C4-2B (cell line): ENCODE measurements at regions not wholly inside any gene's neighbourhood (a gene's known extent, or its start where the extent isn't known, plus 50 kb on each side); places are given as distances from the start of the nearest gene placed in this dataset.

Source experiments
- H3K27ac ChIP-seq: fragments of 450-650 bp; 2 replicates; pipeline ENCODE4 v1.5.1; 2017
- CTCF ChIP-seq: fragments of 450-650 bp; conservative IDR thresholded peaks from 2 replicates; pipeline ENCODE4 v1.5.1; 2017; ENCODE audit warnings: mild to moderate bottlenecking
- ZFX ChIP-seq: fragments of 450-650 bp; IDR thresholded peaks from 2 replicates; pipeline ENCODE4 v1.6.1; 2017

DNA sequence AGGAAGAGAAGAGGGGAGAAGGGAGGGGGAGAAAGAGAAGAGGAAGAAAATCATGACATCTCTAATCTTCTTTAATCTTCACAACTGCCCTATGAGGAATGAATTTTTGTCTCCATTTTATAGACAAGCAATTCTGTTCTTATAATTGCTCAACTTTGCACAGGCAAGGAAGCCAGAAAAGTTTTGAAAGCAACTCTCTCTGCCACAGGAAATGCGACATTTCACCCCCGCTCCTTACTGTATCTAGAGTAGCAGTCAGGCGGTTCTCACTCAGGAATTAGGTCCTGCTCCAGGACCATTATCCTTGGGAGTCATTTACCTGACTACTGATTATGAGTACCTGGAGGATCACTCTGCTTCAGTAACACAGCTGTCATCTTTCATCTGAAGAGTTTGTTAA is 69.2 kb upstream of the FAM9A start:
- no peak overlapping the region for H3K27ac ChIP-seq
- TF ChIP-seq ZFX (no peak), CTCF (no peak)

GRCh38 chrX:8869812-8870211 is 68.6 kb upstream of the FAM9A start:
- H3K27ac ChIP-seq, result no peak overlapping the region
- TF ChIP-seq CTCF, result no peak
- TF ChIP-seq ZFX, result no peak

- H3K27ac ChIP-seq, result no peak overlapping the region
- no peak for TF ChIP-seq ZFX
- TF ChIP-seq CTCF, result peak; percentile 35
Measured at GRCh38 chrX:8868906-8869305, 67.7 kb upstream of the FAM9A start.

DNA sequence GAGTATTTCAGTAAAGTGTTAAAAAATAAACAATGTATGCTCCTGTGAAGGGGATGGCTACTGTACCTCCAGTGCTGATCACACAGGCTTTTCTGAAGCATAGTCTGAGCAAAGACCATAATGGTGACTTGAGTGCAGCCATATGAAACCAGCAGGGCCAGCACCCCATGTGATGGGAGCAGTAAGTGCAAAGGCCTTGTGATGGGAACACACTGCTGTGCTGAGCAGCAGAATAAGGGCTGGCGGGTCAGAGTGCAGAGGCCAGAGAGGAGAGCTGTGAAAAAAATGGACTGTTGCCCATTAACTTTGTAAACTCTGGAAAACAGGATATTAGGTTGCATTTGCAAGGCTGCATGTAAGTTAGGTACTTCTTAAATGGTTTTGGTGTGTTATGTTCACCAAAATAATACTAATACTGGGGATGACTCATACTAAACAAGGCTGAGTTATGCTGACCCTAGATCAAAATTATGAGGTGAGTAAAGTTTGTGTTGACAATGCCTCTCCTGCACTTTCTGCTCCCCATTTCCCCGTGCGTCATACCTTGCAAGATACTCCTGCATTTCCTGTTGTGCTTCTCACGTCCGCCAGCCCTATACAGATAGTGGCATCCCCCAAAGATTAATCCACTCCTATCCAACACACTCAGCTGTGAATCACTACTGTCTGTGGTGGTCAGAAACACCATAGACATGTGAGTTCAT is 67.0 kb upstream of the FAM9A start:
- no peak for TF ChIP-seq ZFX
- no peak for TF ChIP-seq CTCF
- H3K27ac ChIP-seq, result no peak overlapping the region

DNA sequence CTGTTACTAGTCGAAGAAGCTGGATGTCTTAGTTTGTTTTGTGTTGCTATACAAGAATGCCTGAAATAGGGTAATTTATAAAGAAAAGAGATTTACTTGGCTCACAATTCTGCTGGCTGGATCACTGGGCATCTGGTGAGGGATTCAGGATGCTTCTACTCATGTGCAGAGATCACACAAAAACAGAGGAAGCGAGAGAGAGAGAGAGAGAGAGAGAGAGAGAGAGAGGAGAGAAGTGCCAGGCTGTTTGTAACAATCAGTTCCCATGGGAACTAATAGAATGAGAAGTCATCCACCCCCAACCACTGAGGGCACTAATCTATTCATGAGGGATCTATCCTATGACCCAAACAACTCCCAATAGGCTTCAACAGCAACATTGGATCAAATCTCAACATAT is 66.2 kb upstream of the FAM9A start:
- H3K27ac ChIP-seq, result no peak overlapping the region
- TF ChIP-seq ZFX, result no peak
- no peak for TF ChIP-seq CTCF

DNA sequence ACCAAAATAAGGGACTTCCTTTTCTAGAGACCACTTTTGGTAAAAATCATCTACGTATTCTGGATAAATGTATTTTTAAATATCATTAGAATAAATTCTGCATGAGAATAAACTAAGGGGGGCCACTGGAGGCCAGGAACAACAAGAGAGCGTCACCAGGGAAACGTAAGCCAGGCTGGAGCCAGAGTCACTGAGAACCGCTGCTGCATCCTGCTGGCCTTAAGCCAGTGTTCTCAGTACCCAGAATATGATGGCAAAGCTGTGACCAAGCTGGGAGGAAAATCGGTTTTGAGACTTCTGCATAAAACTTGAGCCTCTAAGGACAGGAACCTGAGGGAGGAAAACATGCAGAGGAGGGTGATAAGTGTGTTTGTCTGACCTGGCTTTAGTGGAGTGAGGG is 63.0 kb upstream of the FAM9A start:
- no peak overlapping the region for H3K27ac ChIP-seq
- TF ChIP-seq CTCF, result no peak

DNA sequence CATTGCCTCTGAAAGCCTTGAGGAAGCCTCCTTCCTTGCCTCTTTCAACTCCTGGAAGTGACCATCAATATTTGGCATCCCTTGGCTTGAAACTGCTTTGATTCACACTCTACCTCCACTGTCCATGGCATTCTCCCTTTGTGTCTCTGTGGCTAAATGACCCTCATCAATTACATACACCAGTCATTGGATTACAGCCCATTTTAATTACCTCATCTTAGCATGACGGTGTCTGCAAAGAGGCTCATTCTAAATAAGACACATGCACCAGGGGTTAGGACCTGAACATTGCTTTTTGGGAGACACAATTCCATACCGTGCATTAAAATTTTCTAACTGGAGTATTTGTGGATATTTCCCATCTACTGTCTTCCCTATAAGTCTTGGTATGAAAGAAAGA is 60.7 kb upstream of the FAM9A start:
- no peak for TF ChIP-seq CTCF
- no peak for TF ChIP-seq ZFX
- no peak overlapping the region for H3K27ac ChIP-seq
